ENCODE measurements at regions not wholly inside any gene's neighbourhood (a gene's known extent, or its start where the extent isn't known, plus 50 kb on each side); places are given as distances from the start of the nearest gene placed in this dataset.
"Not testable (repeated sequence)": the region's sequence is repeated elsewhere in the genome, so short reads cannot be mapped to it uniquely, and the experiment has no call there.

DNA sequence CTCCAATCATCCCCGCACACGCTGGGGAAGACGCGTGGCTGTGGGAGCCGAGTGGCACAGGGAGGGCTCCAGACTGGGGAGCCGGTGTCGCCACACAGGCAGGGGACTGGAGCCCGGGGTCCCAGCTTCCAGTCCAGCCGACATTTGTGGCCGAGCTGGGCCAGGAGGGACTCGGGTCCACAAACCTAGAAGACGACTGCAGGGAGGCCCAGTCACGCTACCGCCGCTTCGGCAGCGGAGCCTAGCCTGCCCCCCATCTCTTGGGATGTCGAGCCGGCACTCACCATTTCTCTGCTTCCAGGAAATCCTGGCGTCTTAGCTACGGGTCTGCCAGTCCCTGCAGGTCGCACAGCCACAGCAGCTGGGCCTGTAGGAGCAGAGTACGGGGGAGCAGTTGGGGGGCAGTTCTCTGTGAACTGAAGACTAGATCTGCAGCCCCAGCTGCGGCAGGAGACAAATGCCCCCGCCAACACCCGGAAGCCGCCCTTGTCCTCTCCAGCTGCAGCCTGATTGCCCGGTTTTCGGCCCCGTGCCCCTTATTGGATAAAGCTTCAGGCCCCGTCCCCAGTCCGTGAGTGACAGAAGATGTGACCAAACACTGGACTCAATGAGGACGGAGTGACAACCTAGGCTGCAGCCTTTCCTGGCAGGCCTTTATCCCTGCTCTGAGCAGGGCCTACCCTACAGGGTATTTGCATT lies 270.7 kb downstream of the ZNF33B start:
- intact Hi-C loops (cut with DNase I; ENCODE audit: low total_unique reads), result no loop called here

DNA sequence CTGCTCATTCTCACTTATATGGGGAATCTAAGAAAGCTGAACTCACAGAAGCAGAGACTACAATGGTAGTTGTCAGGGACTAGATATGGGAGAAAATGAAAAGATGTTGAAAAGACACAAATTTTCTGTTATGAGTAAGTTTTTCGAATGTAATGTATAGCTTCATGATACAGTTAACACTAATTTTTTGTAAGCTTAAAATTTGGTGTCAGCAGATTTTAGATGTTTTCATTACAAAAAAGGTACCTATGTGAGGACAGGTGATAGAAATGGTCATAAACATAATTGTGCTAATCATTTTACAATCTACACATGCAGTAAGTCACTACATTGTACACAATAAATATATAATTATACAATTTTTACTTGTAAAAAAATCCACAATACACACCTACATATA lies 286.6 kb downstream of the ZNF33B start:
- Histone ChIP-seq H3K4me1 (no peaks in the 10 kb centered on the region), H3K9me3 (peaks cover 0 to 22% (median 10%) of the 10 kb centered on the region in 3 donors), H3K36me3 (peaks cover 0 to 4% (median 0%) of the 10 kb centered on the region in 3 donors), H3K27me3 (no peaks in the 10 kb centered on the region), H3K27ac (no peak overlapping the region), H3K4me3 (no peak overlapping the region)
- no peak for DNase-seq
- TF ChIP-seq, protein P1, sequence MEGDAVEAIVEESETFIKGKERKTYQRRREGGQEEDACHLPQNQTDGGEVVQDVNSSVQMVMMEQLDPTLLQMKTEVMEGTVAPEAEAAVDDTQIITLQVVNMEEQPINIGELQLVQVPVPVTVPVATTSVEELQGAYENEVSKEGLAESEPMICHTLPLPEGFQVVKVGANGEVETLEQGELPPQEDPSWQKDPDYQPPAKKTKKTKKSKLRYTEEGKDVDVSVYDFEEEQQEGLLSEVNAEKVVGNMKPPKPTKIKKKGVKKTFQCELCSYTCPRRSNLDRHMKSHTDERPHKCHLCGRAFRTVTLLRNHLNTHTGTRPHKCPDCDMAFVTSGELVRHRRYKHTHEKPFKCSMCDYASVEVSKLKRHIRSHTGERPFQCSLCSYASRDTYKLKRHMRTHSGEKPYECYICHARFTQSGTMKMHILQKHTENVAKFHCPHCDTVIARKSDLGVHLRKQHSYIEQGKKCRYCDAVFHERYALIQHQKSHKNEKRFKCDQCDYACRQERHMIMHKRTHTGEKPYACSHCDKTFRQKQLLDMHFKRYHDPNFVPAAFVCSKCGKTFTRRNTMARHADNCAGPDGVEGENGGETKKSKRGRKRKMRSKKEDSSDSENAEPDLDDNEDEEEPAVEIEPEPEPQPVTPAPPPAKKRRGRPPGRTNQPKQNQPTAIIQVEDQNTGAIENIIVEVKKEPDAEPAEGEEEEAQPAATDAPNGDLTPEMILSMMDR (IDR thresholded peaks at IDR 0.05), result no peak
- intact Hi-C loops (cut with DNase I; ENCODE audit: low total_unique reads), result no loop called here

More for the DNA sequence above, 270.7 kb downstream of the ZNF33B start:
- peak; percentile 85 to 90 for DNase-seq
- TF ChIP-seq, protein P1 (IDR thresholded peaks at IDR 0.05), result no peak
- Histone ChIP-seq H3K27ac (no peak overlapping the region), H3K4me3 (peak overlapping the region; percentile 52 to 60), H3K36me3 (peaks cover 0 to 7% (median 0%) of the 10 kb centered on the region in 3 donors), H3K27me3 (no peaks in the 10 kb centered on the region), H3K4me1 (no peaks in the 10 kb centered on the region), H3K9me3 (no peaks in the 10 kb centered on the region)

DNA sequence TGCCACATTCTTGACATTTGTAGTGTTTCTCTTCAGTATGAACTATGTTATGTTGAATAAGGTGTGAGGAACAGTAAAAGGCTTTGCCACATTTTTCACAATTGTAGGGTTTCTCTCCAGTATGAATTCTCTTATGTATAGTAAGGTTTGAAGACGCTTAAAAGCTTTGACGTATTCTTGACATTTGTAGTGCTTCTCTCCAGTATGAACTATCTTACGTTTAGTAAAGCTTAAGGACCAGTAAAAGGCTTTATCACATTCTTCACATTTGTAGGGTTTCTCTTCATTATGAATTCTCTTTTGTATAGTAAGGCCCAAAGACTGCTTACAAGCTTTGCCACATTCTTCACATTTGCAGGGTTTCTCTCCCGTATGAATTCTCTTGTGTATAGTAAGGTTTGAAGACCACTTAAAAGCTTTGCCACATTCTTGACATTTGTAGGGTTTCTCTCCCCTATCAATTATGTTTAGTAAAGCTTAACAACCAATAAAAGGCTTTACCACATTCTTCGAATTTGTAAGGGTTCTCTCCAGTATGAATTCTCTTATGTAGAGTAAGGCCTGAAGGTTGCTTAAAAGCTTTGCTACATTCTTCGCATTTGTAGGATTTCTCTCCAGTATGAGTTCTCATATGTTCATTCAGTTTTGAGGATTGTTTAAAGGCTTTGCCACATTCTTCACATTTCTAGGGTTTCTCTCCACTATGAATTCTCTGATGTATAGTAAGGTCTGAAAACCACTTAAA lies 301.6 kb downstream of the ZNF33B start:
- H3K4me3 ChIP-seq; H3K27ac ChIP-seq; intact Hi-C loops (cut with DNase I; ENCODE audit: low total_unique reads); H3K4me1 ChIP-seq; DNase-seq; H3K27me3 ChIP-seq: not testable (repeated sequence)
- peaks cover 0 to 83% (median 64%) of the 10 kb centered on the region in 3 donors for H3K9me3 ChIP-seq
- H3K36me3 ChIP-seq, result peaks cover 0 to 33% (median 3%) of the 10 kb centered on the region in 3 donors

DNA sequence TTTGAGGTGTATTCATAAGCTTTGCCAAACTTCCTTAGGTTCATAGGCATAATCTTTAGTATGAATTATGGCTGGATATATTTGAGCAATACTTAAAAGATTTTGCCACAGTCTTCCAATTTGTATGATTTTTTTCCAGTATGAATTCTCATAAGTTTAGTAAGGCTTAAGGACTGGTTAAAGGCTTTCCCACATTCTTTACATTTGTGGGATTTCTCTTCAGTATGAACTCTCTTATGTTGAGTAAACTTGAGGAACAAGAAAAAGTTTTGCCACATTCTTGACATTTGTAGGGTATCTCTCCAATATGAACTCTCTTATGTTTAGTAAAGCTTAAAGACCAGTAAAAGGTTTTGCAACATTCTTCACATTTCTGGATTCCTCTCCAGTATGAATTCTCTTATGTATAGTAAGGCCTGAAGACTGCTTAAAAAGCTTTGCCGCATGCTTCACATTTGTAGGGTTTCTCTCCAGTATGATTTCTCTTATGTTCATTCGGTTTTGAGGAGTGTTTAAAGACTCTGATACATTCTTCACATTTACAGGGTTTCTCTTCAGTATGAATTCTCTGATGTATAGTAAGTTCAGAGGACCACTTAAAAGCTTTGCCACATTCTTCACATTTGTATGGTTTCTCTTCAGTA lies 302.6 kb downstream of the ZNF33B start:
- H3K4me1 ChIP-seq; intact Hi-C loops (cut with DNase I; ENCODE audit: low total_unique reads); DNase-seq; H3K27me3 ChIP-seq; H3K27ac ChIP-seq; H3K4me3 ChIP-seq: not testable (repeated sequence)
- Histone ChIP-seq H3K9me3 (peaks cover 0 to 73% (median 64%) of the 10 kb centered on the region in 3 donors), H3K36me3 (peaks cover 0 to 29% (median 3%) of the 10 kb centered on the region in 3 donors)

DNA sequence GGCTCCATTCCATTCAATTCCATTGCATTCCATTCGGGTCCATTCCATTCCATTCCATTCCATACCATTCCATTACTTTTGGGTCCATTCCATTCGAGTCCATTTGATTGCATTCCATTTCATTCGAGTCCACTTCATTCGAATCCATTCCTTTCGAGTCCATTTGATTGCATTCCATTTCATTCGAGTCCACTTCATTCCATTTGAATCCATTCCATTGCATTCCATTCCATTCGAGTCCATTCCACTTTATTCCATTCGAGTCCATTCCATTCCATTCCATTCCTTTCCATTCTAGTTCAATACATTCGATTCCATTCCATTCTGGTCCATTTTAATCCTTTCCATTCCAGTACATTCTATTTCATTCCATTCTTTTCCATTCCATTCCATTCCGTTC lies 334.0 kb downstream of the ZNF33B start:
- DNase-seq, result no peak
- intact Hi-C loops (cut with DNase I; ENCODE audit: low total_unique reads), result no loop called here

DNA sequence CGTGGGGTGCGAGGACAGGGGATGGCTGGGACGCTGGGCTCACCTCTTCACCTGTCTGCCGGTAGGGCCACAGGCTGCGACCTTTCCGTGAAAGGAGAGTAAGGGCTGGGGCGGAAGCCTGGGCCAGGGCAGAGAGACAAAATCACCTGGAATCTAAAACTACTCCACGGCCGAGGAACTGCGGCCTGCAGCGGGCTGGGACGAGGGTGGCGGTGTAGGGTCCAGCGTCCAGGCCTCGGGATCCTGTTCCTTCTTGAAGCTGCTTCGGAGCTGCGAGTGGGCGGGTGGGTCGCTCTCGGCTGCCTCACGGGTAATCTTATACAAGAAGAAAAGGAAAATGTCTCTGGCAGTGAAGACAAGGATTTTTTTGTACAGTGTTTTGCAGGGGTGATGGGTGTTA lies 356.5 kb downstream of the ZNF33B start:
- H3K4me1 ChIP-seq; H3K36me3 ChIP-seq; DNase-seq; H3K4me3 ChIP-seq; intact Hi-C loops (cut with DNase I; ENCODE audit: low total_unique reads); H3K9me3 ChIP-seq; H3K27ac ChIP-seq; H3K27me3 ChIP-seq: not testable (repeated sequence)

More for the DNA sequence above, 334.0 kb downstream of the ZNF33B start:
- no peak overlapping the region for H3K27ac ChIP-seq
- no peak overlapping the region for H3K4me3 ChIP-seq
- H3K27me3 ChIP-seq, result no peaks in the 10 kb centered on the region
- no peaks in the 10 kb centered on the region for H3K4me1 ChIP-seq
- no peaks in the 10 kb centered on the region for H3K36me3 ChIP-seq
- H3K9me3 ChIP-seq, result peaks cover 9 to 94% (median 86%) of the 10 kb centered on the region in 3 donors
- TF ChIP-seq, protein P1 (IDR thresholded peaks at IDR 0.05), result no peak

DNA sequence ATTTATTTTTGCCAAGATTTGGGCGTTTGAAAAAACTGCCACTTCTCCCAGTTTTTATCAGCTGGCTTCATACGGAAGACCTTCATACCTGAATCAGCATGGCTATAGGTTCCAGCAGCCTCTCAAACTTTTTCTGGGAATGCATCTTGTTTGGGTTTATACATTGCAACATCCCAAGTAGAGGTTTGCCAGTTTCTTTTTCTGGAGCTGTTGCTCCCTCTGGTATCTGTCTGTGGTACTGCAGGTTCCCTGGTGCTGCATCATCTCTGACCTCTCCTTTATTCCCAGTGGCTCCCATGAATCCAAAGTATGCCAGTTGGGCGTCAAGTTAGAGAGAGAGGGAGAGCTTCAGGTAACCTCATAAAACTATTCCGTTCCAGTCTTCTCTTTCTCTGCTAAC lies 368.6 kb downstream of the ZNF33B start:
- intact Hi-C loops (cut with DNase I; ENCODE audit: low total_unique reads); H3K36me3 ChIP-seq; H3K27ac ChIP-seq; DNase-seq; H3K9me3 ChIP-seq; H3K4me1 ChIP-seq; H3K27me3 ChIP-seq; H3K4me3 ChIP-seq: not testable (repeated sequence)

DNA sequence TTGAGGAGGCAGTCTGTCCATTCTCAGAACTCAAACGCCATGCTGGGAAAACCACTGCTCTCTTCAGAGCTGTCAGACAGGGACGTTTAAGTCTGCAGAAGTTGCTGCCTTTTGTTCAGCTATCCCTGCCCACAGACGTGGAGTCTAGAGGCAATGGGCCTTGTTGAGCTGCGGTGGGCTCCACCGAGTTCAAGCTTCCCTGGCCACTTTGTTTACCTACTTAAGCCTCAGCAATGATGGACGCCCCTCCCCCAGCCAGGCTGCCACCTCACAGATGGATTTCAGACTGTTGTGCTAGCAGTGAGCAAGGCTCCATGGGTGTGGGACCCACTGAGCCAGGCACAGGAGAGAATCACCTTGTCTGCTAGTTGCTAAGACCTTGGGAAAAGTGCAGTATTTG lies 375.1 kb downstream of the ZNF33B start:
- H3K4me1 ChIP-seq; H3K4me3 ChIP-seq; H3K27ac ChIP-seq; intact Hi-C loops (cut with DNase I; ENCODE audit: low total_unique reads); H3K36me3 ChIP-seq; H3K27me3 ChIP-seq; H3K9me3 ChIP-seq; DNase-seq: not testable (repeated sequence)

DNA sequence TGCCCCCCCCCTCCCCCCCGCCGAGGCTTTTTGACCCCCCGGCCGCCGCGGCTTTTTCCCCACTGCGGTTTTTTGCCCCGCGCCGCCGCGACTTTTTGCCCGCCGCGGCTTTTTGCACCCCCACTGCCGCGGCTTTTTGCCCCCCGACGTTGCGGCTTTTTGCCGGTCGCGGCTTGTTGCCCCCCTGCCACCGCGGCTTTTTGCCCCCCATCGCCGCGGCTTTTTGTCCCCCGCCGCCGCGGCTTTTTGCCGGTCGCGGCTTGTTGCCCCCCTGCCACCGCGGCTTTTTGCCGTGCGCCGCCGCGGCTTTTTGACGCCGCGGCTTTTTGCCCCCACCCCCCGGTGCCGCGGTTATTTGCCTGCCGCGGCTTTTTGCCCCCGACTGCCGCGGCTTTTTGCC lies 395.4 kb downstream of the ZNF33B start:
- H3K9me3 ChIP-seq; DNase-seq; intact Hi-C loops (cut with DNase I; ENCODE audit: low total_unique reads); H3K36me3 ChIP-seq; H3K27ac ChIP-seq; H3K4me1 ChIP-seq: not testable (repeated sequence)
- Histone ChIP-seq H3K27me3 (peaks cover 0 to 11% of the 10 kb centered on the region in 2 donors), H3K4me3 (peak overlapping the region in 1 of 2 donors; percentile 6)
